GM23248 (cell line): ENCODE measurements at regions not wholly inside any gene's neighbourhood (a gene's known extent, or its start where the extent isn't known, plus 50 kb on each side); places are given as distances from the start of the nearest gene placed in this dataset.

Experiments
- EZH2 ChIP-seq: fragments of 200-600 bp; sonication (generic); IDR thresholded peaks from 2 replicates; pipeline ENCODE4 v1.6.1; 2018; ENCODE audit warnings: antibody characterized with exemption, mild to moderate bottlenecking; ENCODE audit not compliant: insufficient read depth, poor library complexity, severe bottlenecking
- EZH2phosphoT487 ChIP-seq: fragments of 200-600 bp; sonication (generic); IDR thresholded peaks from 2 replicates; pipeline ENCODE4 v1.6.1; 2018; ENCODE audit warnings: antibody characterized with exemption, moderate library complexity, mild to moderate bottlenecking, low read depth; ENCODE audit not compliant: insufficient read depth

DNA sequence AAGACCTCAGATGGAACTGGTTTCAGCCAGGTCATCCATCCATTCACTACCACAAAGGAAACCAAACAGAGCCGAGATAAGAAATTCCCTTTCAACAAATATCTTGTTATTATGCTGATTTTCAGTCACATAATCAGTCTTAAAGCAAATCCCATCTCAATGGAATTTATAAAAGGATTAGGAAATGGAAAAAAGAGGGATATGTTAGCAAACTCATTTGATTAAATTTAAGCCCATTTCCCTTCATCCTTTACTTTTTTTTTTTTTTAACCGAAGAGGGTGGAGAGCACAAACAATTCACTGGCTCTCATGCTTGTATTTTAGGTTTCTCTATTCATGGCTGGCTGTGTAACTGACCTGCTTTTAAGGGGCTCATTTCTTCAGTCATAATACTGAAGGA is 109.0 kb upstream of the GATA6 start:
- TF ChIP-seq EZH2 (no peak), EZH2phosphoT487 (no peak)
